ENCODE measurements at regions not wholly inside any gene's neighbourhood (a gene's known extent, or its start where the extent isn't known, plus 50 kb on each side); places are given as distances from the start of the nearest gene placed in this dataset.

GRCh38 chrX:142742581-142742980 is 283.1 kb upstream of the SPANXN4 start:
- TF ChIP-seq, protein P1, sequence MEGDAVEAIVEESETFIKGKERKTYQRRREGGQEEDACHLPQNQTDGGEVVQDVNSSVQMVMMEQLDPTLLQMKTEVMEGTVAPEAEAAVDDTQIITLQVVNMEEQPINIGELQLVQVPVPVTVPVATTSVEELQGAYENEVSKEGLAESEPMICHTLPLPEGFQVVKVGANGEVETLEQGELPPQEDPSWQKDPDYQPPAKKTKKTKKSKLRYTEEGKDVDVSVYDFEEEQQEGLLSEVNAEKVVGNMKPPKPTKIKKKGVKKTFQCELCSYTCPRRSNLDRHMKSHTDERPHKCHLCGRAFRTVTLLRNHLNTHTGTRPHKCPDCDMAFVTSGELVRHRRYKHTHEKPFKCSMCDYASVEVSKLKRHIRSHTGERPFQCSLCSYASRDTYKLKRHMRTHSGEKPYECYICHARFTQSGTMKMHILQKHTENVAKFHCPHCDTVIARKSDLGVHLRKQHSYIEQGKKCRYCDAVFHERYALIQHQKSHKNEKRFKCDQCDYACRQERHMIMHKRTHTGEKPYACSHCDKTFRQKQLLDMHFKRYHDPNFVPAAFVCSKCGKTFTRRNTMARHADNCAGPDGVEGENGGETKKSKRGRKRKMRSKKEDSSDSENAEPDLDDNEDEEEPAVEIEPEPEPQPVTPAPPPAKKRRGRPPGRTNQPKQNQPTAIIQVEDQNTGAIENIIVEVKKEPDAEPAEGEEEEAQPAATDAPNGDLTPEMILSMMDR (IDR thresholded peaks at IDR 0.05; ENCODE audit: low read depth, low read length) = no peak
- no peak overlapping the region for H3K27ac ChIP-seq
- no peak for DNase-seq (ENCODE audit: low read depth in 1 of 2, low spot score in 1 of 2)
- no peaks in the 10 kb centered on the region for H3K9me3 ChIP-seq (ENCODE audit: low read depth)
- H3K36me3 ChIP-seq = no peaks in the 10 kb centered on the region
- no peak overlapping the region for H3K4me3 ChIP-seq
- no peaks in the 10 kb centered on the region for H3K27me3 ChIP-seq
- no peaks in the 10 kb centered on the region for H3K4me1 ChIP-seq (ENCODE audit: low read depth)

DNA sequence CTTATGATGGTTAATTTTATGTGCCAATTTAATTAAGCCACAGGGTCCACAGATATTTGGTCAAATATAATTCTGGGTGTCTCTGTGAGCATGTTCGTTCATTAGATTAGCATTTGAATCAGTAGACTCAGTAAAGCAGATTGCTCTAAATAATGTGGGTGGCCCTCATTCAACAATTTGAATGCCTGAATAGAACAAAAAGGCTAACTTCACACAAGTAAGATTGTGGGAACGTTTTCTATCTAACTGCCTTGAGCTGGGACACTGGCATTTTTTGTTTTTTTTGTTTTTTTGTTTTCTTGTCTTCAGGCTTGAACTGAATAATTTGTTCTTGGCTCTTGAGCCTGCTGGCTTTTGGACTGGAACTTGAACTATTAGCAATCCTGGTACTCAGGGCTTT is 292.4 kb upstream of the SPANXN4 start:
- TF ChIP-seq, protein P1 (IDR thresholded peaks at IDR 0.05; ENCODE audit: low read depth, low read length) = no peak
- no peaks in the 10 kb centered on the region for H3K4me1 ChIP-seq (ENCODE audit: low read depth)
- no peak for DNase-seq (ENCODE audit: low read depth in 1 of 2, low spot score in 1 of 2)
- no peaks in the 10 kb centered on the region for H3K36me3 ChIP-seq
- no peak overlapping the region for H3K4me3 ChIP-seq
- no peaks in the 10 kb centered on the region for H3K9me3 ChIP-seq (ENCODE audit: low read depth)
- H3K27ac ChIP-seq = no peak overlapping the region
- no peaks in the 10 kb centered on the region for H3K27me3 ChIP-seq

DNA sequence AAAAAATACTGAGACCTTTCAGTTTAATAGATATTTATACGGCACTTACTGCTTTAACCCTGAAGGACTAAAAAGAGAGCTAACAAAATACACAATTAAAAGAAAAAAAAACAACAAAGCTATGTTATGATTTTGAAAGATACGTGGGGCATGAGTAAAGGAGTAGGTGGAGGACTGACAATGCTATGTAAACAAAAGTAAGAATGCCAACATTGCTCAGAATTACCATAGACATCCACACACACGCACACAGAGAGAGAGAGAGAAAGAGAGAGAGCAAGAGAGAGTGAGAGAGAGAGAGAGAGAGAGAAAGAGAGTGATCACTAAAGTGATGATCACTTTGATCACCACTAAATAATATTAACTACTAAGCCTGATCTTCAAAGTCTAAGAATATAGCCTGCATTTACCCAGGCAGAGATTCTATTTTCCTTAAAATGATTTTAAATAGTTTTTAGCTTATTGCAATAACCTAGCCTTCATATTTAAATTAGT is 313.9 kb upstream of the SPANXN4 start:
- H3K4me3 ChIP-seq = no peak overlapping the region
- H3K27ac ChIP-seq = no peak overlapping the region
- no peaks in the 10 kb centered on the region for H3K9me3 ChIP-seq (ENCODE audit: low read depth)
- TF ChIP-seq, protein P1 (IDR thresholded peaks at IDR 0.05; ENCODE audit: low read depth, low read length) = no peak
- no peaks in the 10 kb centered on the region for H3K36me3 ChIP-seq
- H3K4me1 ChIP-seq (ENCODE audit: low read depth) = no peaks in the 10 kb centered on the region
- H3K27me3 ChIP-seq = no peaks in the 10 kb centered on the region
- DNase-seq (ENCODE audit: low read depth in 1 of 2, low spot score in 1 of 2) = no peak

DNA sequence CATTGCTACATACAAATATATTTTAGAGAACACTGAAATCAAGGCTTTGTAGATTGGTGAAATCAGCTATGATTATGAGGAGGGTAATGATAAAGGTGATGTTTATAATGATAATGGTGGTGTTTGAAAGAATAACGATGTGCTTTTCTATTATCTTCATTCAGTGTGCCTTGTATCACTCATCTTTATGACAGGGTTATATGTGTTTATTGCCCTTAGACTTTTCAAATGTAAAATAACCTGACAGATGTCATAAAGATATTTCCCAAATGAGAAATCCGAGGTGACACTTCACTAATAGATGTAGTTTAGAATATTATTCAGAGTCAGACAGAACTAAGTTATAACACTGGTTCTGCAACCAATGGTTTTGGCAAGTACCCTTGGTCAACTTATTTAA is 323.0 kb upstream of the SPANXN4 start:
- no peak overlapping the region for H3K27ac ChIP-seq
- no peaks in the 10 kb centered on the region for H3K36me3 ChIP-seq
- no peak for DNase-seq (ENCODE audit: low read depth in 1 of 2, low spot score in 1 of 2)
- H3K4me1 ChIP-seq (ENCODE audit: low read depth) = no peaks in the 10 kb centered on the region
- TF ChIP-seq, protein P1 (IDR thresholded peaks at IDR 0.05; ENCODE audit: low read depth, low read length) = no peak
- H3K4me3 ChIP-seq = no peak overlapping the region
- no peaks in the 10 kb centered on the region for H3K27me3 ChIP-seq
- no peaks in the 10 kb centered on the region for H3K9me3 ChIP-seq (ENCODE audit: low read depth)

GRCh38 chrX:142688256-142688655 is 337.5 kb upstream of the SPANXN4 start:
- no peaks in the 10 kb centered on the region for H3K36me3 ChIP-seq
- H3K27me3 ChIP-seq = no peaks in the 10 kb centered on the region
- no peak for DNase-seq (ENCODE audit: low read depth in 1 of 2, low spot score in 1 of 2)
- H3K4me3 ChIP-seq = no peak overlapping the region
- no peaks in the 10 kb centered on the region for H3K9me3 ChIP-seq (ENCODE audit: low read depth)
- TF ChIP-seq, protein P1 (IDR thresholded peaks at IDR 0.05; ENCODE audit: low read depth, low read length) = no peak
- no peak overlapping the region for H3K27ac ChIP-seq
- H3K4me1 ChIP-seq (ENCODE audit: low read depth) = no peaks in the 10 kb centered on the region

All from cardiac muscle cell (in vitro differentiated cells and primary cell).